DOHH2 (cell line): ENCODE measurements at regions not wholly inside any gene's neighbourhood (a gene's known extent, or its start where the extent isn't known, plus 50 kb on each side); places are given as distances from the start of the nearest gene placed in this dataset.

Experiments
- H3F3A ChIP-seq: fragments of 200-600 bp; sonication (generic), shearing (Covaris generic); 2 replicates; pipeline ENCODE4 v1.6.0; 2016; ENCODE audit warnings: antibody characterized with exemption, mild to moderate bottlenecking; ENCODE audit not compliant: control insufficient read depth, insufficient read depth
- H3K27ac ChIP-seq: fragments of 200-600 bp; sonication (generic); 2 replicates; pipeline ENCODE4 v1.5.1; 2014; ENCODE audit warnings: low read depth, mild to moderate bottlenecking, low read length, moderate library complexity
- H3K27me3 ChIP-seq: fragments of 200-600 bp; sonication (generic); 2 replicates; pipeline ENCODE4 v1.6.1; 2014; ENCODE audit warnings: mild to moderate bottlenecking, low read length, mixed read lengths; ENCODE audit not compliant: control insufficient read depth
- H3K36me3 ChIP-seq: fragments of 200-600 bp; sonication (generic); 2 replicates; pipeline ENCODE4 v1.6.1; 2014; ENCODE audit warnings: mild to moderate bottlenecking, low read length, moderate library complexity, mixed read lengths; ENCODE audit not compliant: control insufficient read depth
- H3K4me1 ChIP-seq: fragments of 200-600 bp; sonication (generic); 2 replicates; pipeline ENCODE4 v1.6.1; 2014; ENCODE audit warnings: mild to moderate bottlenecking, low read length, mixed read lengths; ENCODE audit not compliant: control insufficient read depth
- H3K4me2 ChIP-seq: fragments of 200-600 bp; sonication (generic); 2 replicates; pipeline ENCODE4 v1.6.0; 2014; ENCODE audit warnings: mild to moderate bottlenecking, low read length, moderate library complexity
- H3K4me3 ChIP-seq: fragments of 200-600 bp; sonication (generic); 2 replicates; pipeline ENCODE4 v1.5.1; 2014; ENCODE audit warnings: mild to moderate bottlenecking, low read length, mixed read lengths
- H3K79me2 ChIP-seq: fragments of 200-600 bp; sonication (generic); 2 replicates; pipeline ENCODE4 v1.6.1; 2014; ENCODE audit warnings: mild to moderate bottlenecking, low read length, mixed read lengths; ENCODE audit not compliant: control insufficient read depth
- H3K9me2 ChIP-seq: fragments of 200-600 bp; sonication (generic); replicated peaks from 2 replicates; pipeline ENCODE4 v1.6.1; 2014; ENCODE audit warnings: mild to moderate bottlenecking, low read length, mixed read lengths; ENCODE audit not compliant: control insufficient read depth
- H3K9me3 ChIP-seq: fragments of 200-600 bp; sonication (generic); 2 replicates; pipeline ENCODE4 v1.6.1; 2014; ENCODE audit warnings: antibody characterized with exemption, low read length, mixed read lengths; ENCODE audit not compliant: control insufficient read depth, insufficient read depth
- H4K20me1 ChIP-seq: fragments of 200-600 bp; sonication (generic); 2 replicates; pipeline ENCODE4 v1.6.0; 2014; ENCODE audit warnings: low read depth, mild to moderate bottlenecking, antibody characterized with exemption, low read length, moderate library complexity; ENCODE audit not compliant: control insufficient read depth, insufficient read depth
- CTCF ChIP-seq: fragments of 200-600 bp; sonication (generic); IDR thresholded peaks from one replicate; pipeline ENCODE4 v1.5.1; 2014; ENCODE audit warnings: antibody characterized with exemption, mild to moderate bottlenecking, low read depth, low read length; ENCODE audit not compliant: poor library complexity, severe bottlenecking
- EZH2phosphoT487 ChIP-seq: fragments of 200-600 bp; sonication (generic); IDR thresholded peaks from 2 replicates; pipeline ENCODE4 v1.6.1; 2017; ENCODE audit warnings: borderline replicate concordance, mild to moderate bottlenecking, antibody characterized with exemption, low read length, moderate library complexity, mixed read lengths

GRCh38 chr16:51276336-51276735 is 125.3 kb upstream of the SALL1 start:
- Histone ChIP-seq H3K4me3 (no peak overlapping the region), H3K27me3 (no peaks in the 10 kb centered on the region), H3K36me3 (no peaks in the 10 kb centered on the region), H3F3A (no peaks in the 10 kb centered on the region), H3K79me2 (no peaks in the 10 kb centered on the region), H3K4me2 (no peak overlapping the region), H3K9me3 (no peaks in the 10 kb centered on the region), H3K4me1 (no peaks in the 10 kb centered on the region), H3K9me2 (no peaks in the 10 kb centered on the region), H4K20me1 (no peaks in the 10 kb centered on the region), H3K27ac (no peak overlapping the region)
- TF ChIP-seq EZH2phosphoT487 (no peak), CTCF (no peak)

GRCh38 chr16:51272420-51272819 is 121.3 kb upstream of the SALL1 start:
- H3K9me2 ChIP-seq: no peaks in the 10 kb centered on the region
- H3K4me2 ChIP-seq: no peak overlapping the region
- TF ChIP-seq CTCF (no peak), EZH2phosphoT487 (no peak)
- no peaks in the 10 kb centered on the region for H3K27me3 ChIP-seq
- H3K4me1 ChIP-seq: no peaks in the 10 kb centered on the region
- H3K79me2 ChIP-seq: no peaks in the 10 kb centered on the region
- no peaks in the 10 kb centered on the region for H3K36me3 ChIP-seq
- H3F3A ChIP-seq: no peaks in the 10 kb centered on the region
- H4K20me1 ChIP-seq: no peaks in the 10 kb centered on the region
- H3K4me3 ChIP-seq: no peak overlapping the region
- peaks cover 5% of the 10 kb centered on the region; the same call in 1 of the 2 replicates for H3K9me3 ChIP-seq
- H3K27ac ChIP-seq: no peak overlapping the region

- H3K9me2 ChIP-seq: no peaks in the 10 kb centered on the region
- H3K36me3 ChIP-seq: no peaks in the 10 kb centered on the region
- no peaks in the 10 kb centered on the region for H3K79me2 ChIP-seq
- H3K4me1 ChIP-seq: no peaks in the 10 kb centered on the region
- no peak overlapping the region for H3K27ac ChIP-seq
- no peak overlapping the region for H3K4me2 ChIP-seq
- no peak overlapping the region for H3K4me3 ChIP-seq
- H3K9me3 ChIP-seq: peaks cover 5% of the 10 kb centered on the region; the same call in 1 of the 2 replicates
- no peaks in the 10 kb centered on the region for H3K27me3 ChIP-seq
- no peaks in the 10 kb centered on the region for H3F3A ChIP-seq
- TF ChIP-seq CTCF: no peak
- TF ChIP-seq EZH2phosphoT487: no peak
- no peaks in the 10 kb centered on the region for H4K20me1 ChIP-seq
Measured at GRCh38 chr16:51271156-51271701, 120.2 kb upstream of the SALL1 start.
